ENCODE measurements at regions not wholly inside any gene's neighbourhood (a gene's known extent, or its start where the extent isn't known, plus 50 kb on each side); places are given as distances from the start of the nearest gene placed in this dataset.
A peak's percentile ranks its signal among the peaks of the same experiment; 100 is the strongest.
"Not testable (repeated sequence)": the region's sequence is repeated elsewhere in the genome, so short reads cannot be mapped to it uniquely, and the experiment has no call there.

DNA sequence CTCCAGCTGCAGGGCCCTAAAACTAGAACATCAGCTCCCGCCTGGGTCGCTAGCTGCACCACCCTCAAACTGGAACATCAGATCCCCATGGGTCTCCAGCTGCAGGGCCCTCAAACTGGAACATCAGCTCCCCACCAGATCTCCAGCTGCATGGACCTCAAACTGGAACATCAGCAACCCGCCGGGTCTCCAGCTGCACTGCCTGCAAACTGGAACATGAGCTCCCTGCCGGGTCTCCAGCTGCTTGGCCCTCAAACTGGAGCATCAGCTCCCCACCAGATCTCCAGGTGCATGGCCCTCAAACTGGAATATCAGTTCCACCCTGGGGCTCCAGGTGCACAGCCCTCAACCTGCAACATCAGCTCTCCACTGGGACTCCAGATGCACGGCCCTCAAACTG is 82.7 kb downstream of the TFRC start:
- WGBS (ENCODE audit: insufficient coverage), result 87% methylated on average over 6 of the region's 6 CpGs
- not testable (repeated sequence) for H3K4me1 ChIP-seq (ENCODE audit: control insufficient read depth, insufficient read depth, low read length); H3K4me3 ChIP-seq (ENCODE audit: low read length); H3K36me3 ChIP-seq (ENCODE audit: control insufficient read depth, insufficient read depth, low read length); H3K27ac ChIP-seq (ENCODE audit: low read length); DNase-seq; H3K9me3 ChIP-seq (replicated peaks; ENCODE audit: control insufficient read depth, low read depth, low read length)
- peaks cover 12% of the 10 kb centered on the region for H3K27me3 ChIP-seq (ENCODE audit: control insufficient read depth, insufficient read depth, low read length)

GRCh38 chr3:195996314-195996713 is 85.6 kb downstream of the TFRC start:
- DNase-seq; H3K27ac ChIP-seq (ENCODE audit: low read length); H3K4me3 ChIP-seq (ENCODE audit: low read length); H3K4me1 ChIP-seq (ENCODE audit: control insufficient read depth, insufficient read depth, low read length); H3K9me3 ChIP-seq (replicated peaks; ENCODE audit: control insufficient read depth, low read depth, low read length); H3K36me3 ChIP-seq (ENCODE audit: control insufficient read depth, insufficient read depth, low read length); H3K27me3 ChIP-seq (ENCODE audit: control insufficient read depth, insufficient read depth, low read length): not testable (repeated sequence)
- whole genome bisulfite sequencing (ENCODE audit: insufficient coverage), result no CpG with 5 or more reads among the region's 18 CpGs

DNA sequence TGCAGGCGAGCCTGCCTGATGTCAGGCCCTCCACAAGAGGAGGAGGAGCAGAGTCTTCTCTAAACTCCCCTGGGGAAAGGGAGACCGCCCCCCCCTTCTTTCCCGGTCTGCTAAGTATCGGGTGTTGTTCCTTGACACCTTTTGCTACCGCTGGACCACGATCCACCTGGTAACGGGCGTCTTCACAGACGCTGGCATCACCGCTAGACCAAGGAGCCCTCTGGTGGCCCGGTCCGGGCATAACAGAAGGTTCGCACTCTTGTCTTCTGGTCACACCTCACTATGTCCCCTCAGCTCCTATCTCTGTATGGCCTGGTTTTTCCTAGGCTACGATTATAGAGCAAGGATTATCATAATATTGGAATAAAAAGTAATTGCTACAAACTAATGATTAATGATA is 86.0 kb upstream of the TNK2 start:
- not testable (repeated sequence) for H3K9me3 ChIP-seq (replicated peaks; ENCODE audit: control insufficient read depth, low read depth, low read length); H3K4me3 ChIP-seq (ENCODE audit: low read length); H3K36me3 ChIP-seq (ENCODE audit: control insufficient read depth, insufficient read depth, low read length); H3K27me3 ChIP-seq (ENCODE audit: control insufficient read depth, insufficient read depth, low read length); H3K27ac ChIP-seq (ENCODE audit: low read length); H3K4me1 ChIP-seq (ENCODE audit: control insufficient read depth, insufficient read depth, low read length)
- peak; percentile 37 for DNase-seq
- WGBS (ENCODE audit: insufficient coverage), result 7% methylated on average over 5 of the region's 14 CpGs

GRCh38 chr3:195993671-195994070 is 85.3 kb upstream of the TNK2 start:
- not testable (repeated sequence) for H3K27ac ChIP-seq (ENCODE audit: low read length); H3K4me3 ChIP-seq (ENCODE audit: low read length); H3K9me3 ChIP-seq (replicated peaks; ENCODE audit: control insufficient read depth, low read depth, low read length); H3K36me3 ChIP-seq (ENCODE audit: control insufficient read depth, insufficient read depth, low read length); H3K4me1 ChIP-seq (ENCODE audit: control insufficient read depth, insufficient read depth, low read length); DNase-seq; H3K27me3 ChIP-seq (ENCODE audit: control insufficient read depth, insufficient read depth, low read length)
- WGBS (ENCODE audit: insufficient coverage), result no CpG with 5 or more reads among the region's 11 CpGs

DNA sequence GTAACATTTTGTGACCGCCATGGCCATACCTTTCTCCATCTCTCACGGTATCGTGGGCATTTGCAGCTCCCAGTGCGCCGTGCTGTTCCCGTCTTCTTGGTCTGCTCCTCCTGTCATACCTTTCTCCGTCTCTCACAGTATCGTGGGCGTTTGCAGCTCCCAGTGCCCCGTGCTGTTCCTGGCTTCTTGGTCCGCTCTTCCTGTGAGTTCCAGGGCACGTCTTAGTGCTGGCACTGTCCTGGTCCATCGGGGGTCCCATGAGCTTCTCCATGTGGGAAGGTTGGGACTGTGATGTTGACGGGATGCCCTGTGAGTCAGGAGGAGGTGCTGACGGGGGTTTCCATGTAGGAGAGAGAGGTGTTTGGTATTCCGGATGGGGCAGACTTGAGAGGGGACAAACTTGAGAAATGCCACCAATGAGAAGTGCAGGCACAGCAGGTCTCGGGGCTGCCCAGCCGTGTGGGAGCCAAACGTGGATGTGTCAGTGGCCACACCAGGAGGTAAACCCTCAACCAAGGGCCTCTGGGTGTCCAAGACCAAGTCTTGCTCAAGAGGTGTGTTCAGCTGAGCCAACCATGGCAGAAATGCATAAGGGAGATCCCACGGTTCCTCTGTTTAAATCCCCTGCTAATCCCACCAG is 84.7 kb upstream of the TNK2 start:
- H3K36me3 ChIP-seq (ENCODE audit: control insufficient read depth, insufficient read depth, low read length); DNase-seq; H3K27me3 ChIP-seq (ENCODE audit: control insufficient read depth, insufficient read depth, low read length); H3K4me3 ChIP-seq (ENCODE audit: low read length); H3K4me1 ChIP-seq (ENCODE audit: control insufficient read depth, insufficient read depth, low read length); H3K27ac ChIP-seq (ENCODE audit: low read length); H3K9me3 ChIP-seq (replicated peaks; ENCODE audit: control insufficient read depth, low read depth, low read length): not testable (repeated sequence)
- WGBS (ENCODE audit: insufficient coverage), result 93% methylated on average over 8 of the region's 20 CpGs

DNA sequence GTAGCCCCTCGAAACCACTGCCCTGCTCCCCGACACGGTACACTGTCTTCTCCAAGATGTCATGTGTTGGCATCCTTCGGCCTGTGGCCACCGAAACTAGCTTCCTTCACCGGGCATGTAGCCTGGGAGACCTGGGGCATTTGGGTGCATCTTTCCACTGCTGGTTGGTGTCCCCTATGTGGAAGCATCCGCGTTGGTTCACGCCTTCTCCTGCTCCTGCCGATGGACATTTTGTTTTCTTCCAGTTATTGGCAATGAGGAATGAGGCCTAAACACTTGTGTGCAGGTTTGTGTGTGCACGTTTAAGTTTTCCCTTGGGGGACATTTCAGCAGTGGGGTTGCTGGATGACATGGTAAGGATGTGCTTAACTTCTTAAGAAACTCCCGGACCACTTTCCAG is 83.6 kb upstream of the TNK2 start:
- H3K4me1 ChIP-seq (ENCODE audit: control insufficient read depth, insufficient read depth, low read length); H3K9me3 ChIP-seq (replicated peaks; ENCODE audit: control insufficient read depth, low read depth, low read length); H3K36me3 ChIP-seq (ENCODE audit: control insufficient read depth, insufficient read depth, low read length); H3K4me3 ChIP-seq (ENCODE audit: low read length); H3K27ac ChIP-seq (ENCODE audit: low read length); H3K27me3 ChIP-seq (ENCODE audit: control insufficient read depth, insufficient read depth, low read length); DNase-seq: not testable (repeated sequence)
- WGBS (ENCODE audit: insufficient coverage), result 94% methylated on average over 3 of the region's 12 CpGs

DNA sequence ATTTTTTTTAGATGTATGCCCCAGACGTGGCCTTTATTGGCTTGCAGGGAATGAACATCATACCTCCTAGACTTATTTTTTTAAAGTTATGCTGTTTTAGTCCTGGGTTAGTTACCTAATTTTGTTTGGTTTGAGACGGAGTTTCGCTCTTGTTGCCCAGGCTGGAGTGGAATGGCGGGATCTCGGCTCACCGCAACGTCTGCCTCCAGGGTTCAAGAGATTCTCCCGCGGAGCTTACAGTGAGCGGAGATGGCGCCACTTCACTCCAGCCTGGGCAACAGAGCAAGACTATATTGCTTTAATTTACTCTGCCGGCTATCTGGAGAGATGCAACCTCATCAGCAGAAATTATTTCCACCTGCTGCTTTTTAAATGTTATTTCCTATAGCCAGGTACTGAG is 82.9 kb upstream of the TNK2 start:
- not testable (repeated sequence) for H3K4me1 ChIP-seq (ENCODE audit: control insufficient read depth, insufficient read depth, low read length); DNase-seq; H3K9me3 ChIP-seq (replicated peaks; ENCODE audit: control insufficient read depth, low read depth, low read length); H3K27ac ChIP-seq (ENCODE audit: low read length); H3K27me3 ChIP-seq (ENCODE audit: control insufficient read depth, insufficient read depth, low read length); H3K4me3 ChIP-seq (ENCODE audit: low read length); H3K36me3 ChIP-seq (ENCODE audit: control insufficient read depth, insufficient read depth, low read length)
- 83% methylated on average over 4 of the region's 12 CpGs for WGBS (ENCODE audit: insufficient coverage)

- H3K36me3 ChIP-seq (ENCODE audit: control insufficient read depth, insufficient read depth, low read length); H3K9me3 ChIP-seq (replicated peaks; ENCODE audit: control insufficient read depth, low read depth, low read length); DNase-seq; H3K4me1 ChIP-seq (ENCODE audit: control insufficient read depth, insufficient read depth, low read length); H3K27me3 ChIP-seq (ENCODE audit: control insufficient read depth, insufficient read depth, low read length): not testable (repeated sequence)
- Histone ChIP-seq H3K4me3 (ENCODE audit: low read length) (peak overlapping the region; percentile 62), H3K27ac (ENCODE audit: low read length) (peak overlapping the region; percentile 81)
- WGBS (ENCODE audit: insufficient coverage), result no CpG with 5 or more reads among the region's 7 CpGs
Observed at GRCh38 chr3:195990841-195991174, 82.5 kb upstream of the TNK2 start.

DNA sequence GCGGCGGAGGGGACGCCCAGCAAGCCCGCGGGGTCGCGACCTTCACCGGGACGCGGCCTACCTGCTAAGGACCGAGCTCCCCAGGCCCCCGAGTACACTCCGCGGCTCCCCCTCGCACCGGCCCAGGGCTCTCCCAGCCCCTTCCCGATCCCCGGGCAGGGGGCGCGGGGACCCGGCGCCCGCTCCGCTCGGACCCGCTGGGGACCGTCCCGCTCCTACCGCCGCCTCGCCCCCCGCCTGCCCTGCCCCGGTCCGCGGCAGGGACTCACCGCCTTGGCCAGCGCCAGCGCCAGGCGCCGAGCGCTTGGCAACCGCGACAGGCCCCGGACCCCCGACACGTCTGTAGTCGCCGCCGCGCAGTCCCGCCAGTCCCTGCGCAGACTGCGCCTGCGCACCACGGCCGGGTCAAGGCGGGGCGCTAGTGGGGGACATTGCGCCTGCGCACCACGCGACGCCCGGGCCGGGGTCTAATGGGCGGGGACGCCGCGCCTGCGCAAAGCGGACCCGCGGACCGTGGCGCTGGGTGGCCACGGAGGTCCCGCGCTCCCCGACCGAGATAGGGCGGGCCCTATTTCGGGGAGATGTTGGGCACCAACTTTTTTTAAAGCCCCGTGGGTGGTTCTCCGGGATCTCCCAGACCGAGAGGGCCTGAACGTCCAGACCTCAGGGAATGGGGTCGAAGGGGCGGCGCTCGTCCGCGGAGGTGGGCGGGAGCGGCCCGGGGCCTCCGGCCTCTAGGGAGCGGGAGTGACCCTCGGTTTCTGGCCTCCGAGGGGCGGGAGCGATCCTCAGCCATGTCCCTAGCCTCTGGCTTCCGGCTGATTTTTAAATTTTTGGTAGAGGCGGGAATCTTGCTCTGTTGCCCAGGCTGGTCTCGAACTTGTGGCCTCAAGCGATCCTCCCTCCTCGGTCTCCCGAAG is 81.8 kb upstream of the TNK2 start:
- not testable (repeated sequence) for H3K27me3 ChIP-seq (ENCODE audit: control insufficient read depth, insufficient read depth, low read length); H3K4me1 ChIP-seq (ENCODE audit: control insufficient read depth, insufficient read depth, low read length); H3K36me3 ChIP-seq (ENCODE audit: control insufficient read depth, insufficient read depth, low read length); H3K9me3 ChIP-seq (replicated peaks; ENCODE audit: control insufficient read depth, low read depth, low read length)
- Histone ChIP-seq H3K27ac (ENCODE audit: low read length) (peak overlapping the region; percentile 81), H3K4me3 (ENCODE audit: low read length) (peak overlapping the region; percentile 62)
- peak; percentile 88 for DNase-seq
- WGBS (ENCODE audit: insufficient coverage), result under 1% methylated on average over 51 of the region's 107 CpGs

DNA sequence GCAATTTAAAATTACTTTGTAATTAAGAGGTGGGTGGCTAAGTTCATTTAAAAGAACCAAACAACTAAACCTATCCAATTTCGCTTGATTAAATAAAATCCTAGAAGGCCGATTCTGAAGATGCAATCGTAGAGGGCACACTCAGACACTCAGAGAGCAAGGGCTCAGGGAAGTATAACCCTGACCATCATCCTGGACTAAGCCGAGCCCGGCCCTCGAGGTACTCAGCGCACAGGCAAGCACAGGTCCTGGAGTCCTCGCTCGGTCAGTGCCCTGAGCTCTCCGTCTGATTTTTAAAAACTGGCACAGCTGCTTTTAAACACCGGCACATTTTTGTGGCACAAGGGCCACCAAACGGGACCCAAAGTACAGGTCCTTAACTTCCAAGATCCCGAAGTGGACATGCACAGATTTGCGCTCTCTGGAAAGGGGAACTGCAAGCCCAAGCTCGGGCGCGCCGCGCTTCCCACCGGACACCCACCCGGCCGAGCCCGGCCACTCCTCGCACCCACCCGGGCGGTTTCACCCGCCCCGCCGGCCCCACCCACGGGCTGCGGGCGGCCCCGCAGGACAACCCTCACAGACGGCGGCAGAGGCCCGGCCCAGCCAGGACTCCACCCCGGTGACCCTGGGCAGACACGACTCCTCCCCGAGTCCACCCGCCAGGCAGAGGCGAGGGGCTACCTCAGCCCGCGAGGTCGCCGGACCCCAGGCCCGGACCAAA is 81.0 kb upstream of the TNK2 start:
- H3K9me3 ChIP-seq (replicated peaks; ENCODE audit: control insufficient read depth, low read depth, low read length); H3K27me3 ChIP-seq (ENCODE audit: control insufficient read depth, insufficient read depth, low read length); H3K4me1 ChIP-seq (ENCODE audit: control insufficient read depth, insufficient read depth, low read length); H3K36me3 ChIP-seq (ENCODE audit: control insufficient read depth, insufficient read depth, low read length); H3K27ac ChIP-seq (ENCODE audit: low read length): not testable (repeated sequence)
- no CpG with 5 or more reads among the region's 46 CpGs for WGBS (ENCODE audit: insufficient coverage)
- peak overlapping the region; percentile 39 for H3K4me3 ChIP-seq (ENCODE audit: low read length)
- DNase-seq, result peak; percentile 12

Measured in muscle of leg (tissue), 3 donors.